ENCODE measurements at regions not wholly inside any gene's neighbourhood (a gene's known extent, or its start where the extent isn't known, plus 50 kb on each side); places are given as distances from the start of the nearest gene placed in this dataset.

GRCh38 chr18:47682876-47683275, 247.6 kb downstream of the SMAD2 start:
- 81 to 87% (median 84%) methylated on average over 3 of the region's 3 CpGs for WGBS, 3 donors
- ATAC-seq (no peak), DNase-seq (no peak)
- Histone ChIP-seq H3K36me3 (ENCODE audit: insufficient read depth in 1 of 2, low read depth in 1 of 2) (no peaks in the 10 kb centered on the region), H3K4me1 (no peaks in the 10 kb centered on the region), H3K27me3 (ENCODE audit: insufficient read depth in 3 of 3, low read length in 2 of 3) (peaks cover 0 to 2% (median 0%) of the 10 kb centered on the region in 3 donors), H3K9me3 (no peaks in the 10 kb centered on the region), H3K4me3 (no peak overlapping the region), H3K27ac (no peak overlapping the region)
- intact Hi-C loops (cut with DNase I), result no loop called here
- no peak for TF ChIP-seq CTCF (IDR thresholded peaks at IDR 0.05)

- Histone ChIP-seq H3K27me3 (ENCODE audit: insufficient read depth in 3 of 3, low read length in 2 of 3) (no peaks in the 10 kb centered on the region), H3K4me3 (no peak overlapping the region), H3K27ac (no peak overlapping the region), H3K9me3 (no peaks in the 10 kb centered on the region), H3K36me3 (ENCODE audit: insufficient read depth in 1 of 2, low read depth in 1 of 2) (no peaks in the 10 kb centered on the region), H3K4me1 (no peaks in the 10 kb centered on the region)
- TF ChIP-seq CTCF (IDR thresholded peaks at IDR 0.05), result no peak
- DNase-seq (no peak), ATAC-seq (no peak)
- WGBS, 3 donors, result 90 to 95% (median 90%) methylated on average over 1 of the region's 1 CpG
- intact Hi-C loops (cut with DNase I), result no loop called here
Measured at GRCh38 chr18:47680488-47680887, 250.0 kb downstream of the SMAD2 start.

- 81 to 88% (median 84%) methylated on average over 2 of the region's 2 CpGs for WGBS, 3 donors
Measured at GRCh38 chr18:47679864-47680263, 250.6 kb downstream of the SMAD2 start.

GRCh38 chr18:47677952-47678351, 252.5 kb downstream of the SMAD2 start:
- Histone ChIP-seq H3K4me1 (no peaks in the 10 kb centered on the region), H3K27ac (no peak overlapping the region), H3K27me3 (ENCODE audit: insufficient read depth in 3 of 3, low read length in 2 of 3) (peaks cover 0 to 5% (median 3%) of the 10 kb centered on the region in 3 donors), H3K36me3 (ENCODE audit: insufficient read depth in 1 of 2, low read depth in 1 of 2) (no peaks in the 10 kb centered on the region), H3K9me3 (no peaks in the 10 kb centered on the region), H3K4me3 (no peak overlapping the region)
- no peak for ATAC-seq
- no peak for DNase-seq
- 79 to 88% (median 87%) methylated on average over 3 of the region's 3 CpGs for WGBS, 3 donors
- no peak for TF ChIP-seq CTCF (IDR thresholded peaks at IDR 0.05)
- intact Hi-C loops (cut with DNase I), result no loop called here

More at GRCh38 chr18:47679864-47680263, 250.6 kb downstream of the SMAD2 start:
- TF ChIP-seq CTCF (IDR thresholded peaks at IDR 0.05), result no peak
- no peaks in the 10 kb centered on the region for H3K9me3 ChIP-seq
- no peaks in the 10 kb centered on the region for H3K27me3 ChIP-seq (ENCODE audit: insufficient read depth in 3 of 3, low read length in 2 of 3)
- H3K4me3 ChIP-seq, result no peak overlapping the region
- H3K36me3 ChIP-seq (ENCODE audit: insufficient read depth in 1 of 2, low read depth in 1 of 2), result no peaks in the 10 kb centered on the region
- no peak overlapping the region for H3K27ac ChIP-seq
- intact Hi-C loops (cut with DNase I), result no loop called here
- DNase-seq (no peak), ATAC-seq (no peak)
- H3K4me1 ChIP-seq, result no peaks in the 10 kb centered on the region

GRCh38 chr18:47669815-47670214, 260.6 kb downstream of the SMAD2 start:
- Histone ChIP-seq H3K4me3 (no peak overlapping the region), H3K4me1 (no peaks in the 10 kb centered on the region), H3K27ac (no peak overlapping the region), H3K27me3 (ENCODE audit: insufficient read depth in 3 of 3, low read length in 2 of 3) (peaks cover 0 to 13% (median 3%) of the 10 kb centered on the region in 3 donors), H3K36me3 (ENCODE audit: insufficient read depth in 1 of 2, low read depth in 1 of 2) (no peaks in the 10 kb centered on the region), H3K9me3 (no peaks in the 10 kb centered on the region)
- no peak for TF ChIP-seq CTCF (IDR thresholded peaks at IDR 0.05)
- WGBS, 3 donors, result 72 to 79% (median 76%) methylated on average over 3 of the region's 3 CpGs
- intact Hi-C loops (cut with DNase I), result no loop called here
- no peak for DNase-seq
- ATAC-seq, result no peak

All from psoas muscle (tissue), 7 donors.